ENCODE measurements at regions not wholly inside any gene's neighbourhood (a gene's known extent, or its start where the extent isn't known, plus 50 kb on each side); places are given as distances from the start of the nearest gene placed in this dataset.
"Not testable (repeated sequence)": the region's sequence is repeated elsewhere in the genome, so short reads cannot be mapped to it uniquely, and the experiment has no call there.

- DNase-seq: no peak
- no peaks in the 10 kb centered on the region for H3K9me3 ChIP-seq (ENCODE audit: control insufficient read depth in 2 of 2, insufficient read depth in 1 of 2, low read depth in 1 of 2, low read length in 1 of 2)
- H3K36me3 ChIP-seq (ENCODE audit: control insufficient read depth in 3 of 3, insufficient read depth in 2 of 3, low read depth in 1 of 3, low read length in 3 of 3): no peaks in the 10 kb centered on the region
- H3K4me3 ChIP-seq (ENCODE audit: low read depth in 1 of 3, low read length in 3 of 3): no peak overlapping the region
- no peaks in the 10 kb centered on the region for H3K4me1 ChIP-seq (ENCODE audit: control insufficient read depth in 3 of 3, insufficient read depth in 2 of 3, low read depth in 1 of 3, low read length in 2 of 3)
- no peak overlapping the region for H3K27ac ChIP-seq (ENCODE audit: low read depth in 1 of 3, low read length in 2 of 3)
- FAIRE-seq: no peak
- no peaks in the 10 kb centered on the region for H3K27me3 ChIP-seq (ENCODE audit: control insufficient read depth in 3 of 3, insufficient read depth in 3 of 3, low read length in 3 of 3)
Observed at GRCh38 chr2:146429366-146429765, 1415.5 kb upstream of the ACVR2A start.

GRCh38 chr2:146417942-146418341, 1426.9 kb upstream of the ACVR2A start:
- H3K27me3 ChIP-seq (ENCODE audit: control insufficient read depth in 3 of 3, insufficient read depth in 3 of 3, low read length in 3 of 3): no peaks in the 10 kb centered on the region
- H3K4me3 ChIP-seq (ENCODE audit: low read depth in 1 of 3, low read length in 3 of 3): no peak overlapping the region
- DNase-seq (no peak), FAIRE-seq (no peak)
- no peak overlapping the region for H3K27ac ChIP-seq (ENCODE audit: low read depth in 1 of 3, low read length in 2 of 3)
- no peaks in the 10 kb centered on the region for H3K36me3 ChIP-seq (ENCODE audit: control insufficient read depth in 3 of 3, insufficient read depth in 2 of 3, low read depth in 1 of 3, low read length in 3 of 3)
- no peaks in the 10 kb centered on the region for H3K4me1 ChIP-seq (ENCODE audit: control insufficient read depth in 3 of 3, insufficient read depth in 2 of 3, low read depth in 1 of 3, low read length in 2 of 3)
- H3K9me3 ChIP-seq (ENCODE audit: control insufficient read depth in 2 of 2, insufficient read depth in 1 of 2, low read depth in 1 of 2, low read length in 1 of 2): no peaks in the 10 kb centered on the region
- 76 to 77% (median 76%) methylated on average over 2 of the region's 2 CpGs for WGBS, 3 donors

- FAIRE-seq (no peak), DNase-seq (no peak)
- H3K27ac ChIP-seq (ENCODE audit: low read depth in 1 of 3, low read length in 2 of 3): no peak overlapping the region
- H3K36me3 ChIP-seq (ENCODE audit: control insufficient read depth in 3 of 3, insufficient read depth in 2 of 3, low read depth in 1 of 3, low read length in 3 of 3): no peaks in the 10 kb centered on the region
- no peak overlapping the region for H3K4me3 ChIP-seq (ENCODE audit: low read depth in 1 of 3, low read length in 3 of 3)
- no peaks in the 10 kb centered on the region for H3K27me3 ChIP-seq (ENCODE audit: control insufficient read depth in 3 of 3, insufficient read depth in 3 of 3, low read length in 3 of 3)
- no peaks in the 10 kb centered on the region for H3K9me3 ChIP-seq (ENCODE audit: control insufficient read depth in 2 of 2, insufficient read depth in 1 of 2, low read depth in 1 of 2, low read length in 1 of 2)
- H3K4me1 ChIP-seq (ENCODE audit: control insufficient read depth in 3 of 3, insufficient read depth in 2 of 3, low read depth in 1 of 3, low read length in 2 of 3): no peaks in the 10 kb centered on the region
- 73 to 81% (median 73%) methylated on average over 2 of the region's 2 CpGs for WGBS, 3 donors
Observed at GRCh38 chr2:146415291-146415690, 1429.5 kb upstream of the ACVR2A start.

GRCh38 chr2:146414456-146414855, 1430.4 kb upstream of the ACVR2A start:
- Histone ChIP-seq H3K36me3 (ENCODE audit: control insufficient read depth in 3 of 3, insufficient read depth in 2 of 3, low read depth in 1 of 3, low read length in 3 of 3) (no peaks in the 10 kb centered on the region), H3K9me3 (ENCODE audit: control insufficient read depth in 2 of 2, insufficient read depth in 1 of 2, low read depth in 1 of 2, low read length in 1 of 2) (no peaks in the 10 kb centered on the region), H3K27me3 (ENCODE audit: control insufficient read depth in 3 of 3, insufficient read depth in 3 of 3, low read length in 3 of 3) (no peaks in the 10 kb centered on the region), H3K27ac (ENCODE audit: low read depth in 1 of 3, low read length in 2 of 3) (no peak overlapping the region), H3K4me3 (ENCODE audit: low read depth in 1 of 3, low read length in 3 of 3) (no peak overlapping the region), H3K4me1 (ENCODE audit: control insufficient read depth in 3 of 3, insufficient read depth in 2 of 3, low read depth in 1 of 3, low read length in 2 of 3) (no peaks in the 10 kb centered on the region)
- no peak for FAIRE-seq
- 57 to 65% (median 57%) methylated on average over 5 of the region's 5 CpGs for WGBS, 3 donors
- DNase-seq: no peak

- no peak overlapping the region for H3K4me3 ChIP-seq (ENCODE audit: low read depth in 1 of 3, low read length in 3 of 3)
- no peak for DNase-seq
- no peaks in the 10 kb centered on the region for H3K36me3 ChIP-seq (ENCODE audit: control insufficient read depth in 3 of 3, insufficient read depth in 2 of 3, low read depth in 1 of 3, low read length in 3 of 3)
- no peaks in the 10 kb centered on the region for H3K27me3 ChIP-seq (ENCODE audit: control insufficient read depth in 3 of 3, insufficient read depth in 3 of 3, low read length in 3 of 3)
- no peaks in the 10 kb centered on the region for H3K9me3 ChIP-seq (ENCODE audit: control insufficient read depth in 2 of 2, insufficient read depth in 1 of 2, low read depth in 1 of 2, low read length in 1 of 2)
- 86 to 95% (median 91%) methylated on average over 22 of the region's 22 CpGs for WGBS, 3 donors
- no peaks in the 10 kb centered on the region for H3K4me1 ChIP-seq (ENCODE audit: control insufficient read depth in 3 of 3, insufficient read depth in 2 of 3, low read depth in 1 of 3, low read length in 2 of 3)
- FAIRE-seq: no peak
- H3K27ac ChIP-seq (ENCODE audit: low read depth in 1 of 3, low read length in 2 of 3): no peak overlapping the region
Observed at GRCh38 chr2:146413086-146413610, 1431.7 kb upstream of the ACVR2A start.

GRCh38 chr2:146412625-146413024, 1432.2 kb upstream of the ACVR2A start:
- Histone ChIP-seq H3K36me3 (ENCODE audit: control insufficient read depth in 3 of 3, insufficient read depth in 2 of 3, low read depth in 1 of 3, low read length in 3 of 3) (no peaks in the 10 kb centered on the region), H3K9me3 (ENCODE audit: control insufficient read depth in 2 of 2, insufficient read depth in 1 of 2, low read depth in 1 of 2, low read length in 1 of 2) (no peaks in the 10 kb centered on the region), H3K4me3 (ENCODE audit: low read depth in 1 of 3, low read length in 3 of 3) (no peak overlapping the region), H3K4me1 (ENCODE audit: control insufficient read depth in 3 of 3, insufficient read depth in 2 of 3, low read depth in 1 of 3, low read length in 2 of 3) (no peaks in the 10 kb centered on the region), H3K27ac (ENCODE audit: low read depth in 1 of 3, low read length in 2 of 3) (no peak overlapping the region), H3K27me3 (ENCODE audit: control insufficient read depth in 3 of 3, insufficient read depth in 3 of 3, low read length in 3 of 3) (no peaks in the 10 kb centered on the region)
- FAIRE-seq: no peak
- 64 to 87% (median 68%) methylated on average over 8 of the region's 8 CpGs for WGBS, 3 donors
- no peak for DNase-seq

GRCh38 chr2:146405402-146406309, 1439.2 kb upstream of the ACVR2A start:
- H3K27me3 ChIP-seq (ENCODE audit: control insufficient read depth in 3 of 3, insufficient read depth in 3 of 3, low read length in 3 of 3); H3K36me3 ChIP-seq (ENCODE audit: control insufficient read depth in 3 of 3, insufficient read depth in 2 of 3, low read depth in 1 of 3, low read length in 3 of 3); FAIRE-seq; H3K4me1 ChIP-seq (ENCODE audit: control insufficient read depth in 3 of 3, insufficient read depth in 2 of 3, low read depth in 1 of 3, low read length in 2 of 3); DNase-seq; H3K4me3 ChIP-seq (ENCODE audit: low read depth in 1 of 3, low read length in 3 of 3); H3K9me3 ChIP-seq (ENCODE audit: control insufficient read depth in 2 of 2, insufficient read depth in 1 of 2, low read depth in 1 of 2, low read length in 1 of 2); H3K27ac ChIP-seq (ENCODE audit: low read depth in 1 of 3, low read length in 2 of 3): not testable (repeated sequence)
- WGBS, 3 donors: 89 to 93% (median 89%) methylated on average over 16 to 30 of the region's 30 CpGs

GRCh38 chr2:146403546-146404160, 1441.2 kb upstream of the ACVR2A start:
- FAIRE-seq; H3K4me1 ChIP-seq (ENCODE audit: control insufficient read depth in 3 of 3, insufficient read depth in 2 of 3, low read depth in 1 of 3, low read length in 2 of 3); H3K36me3 ChIP-seq (ENCODE audit: control insufficient read depth in 3 of 3, insufficient read depth in 2 of 3, low read depth in 1 of 3, low read length in 3 of 3); H3K27me3 ChIP-seq (ENCODE audit: control insufficient read depth in 3 of 3, insufficient read depth in 3 of 3, low read length in 3 of 3); H3K27ac ChIP-seq (ENCODE audit: low read depth in 1 of 3, low read length in 2 of 3); DNase-seq; H3K4me3 ChIP-seq (ENCODE audit: low read depth in 1 of 3, low read length in 3 of 3); H3K9me3 ChIP-seq (ENCODE audit: control insufficient read depth in 2 of 2, insufficient read depth in 1 of 2, low read depth in 1 of 2, low read length in 1 of 2): not testable (repeated sequence)
- 94 to 97% (median 94%) methylated on average over 20 to 28 of the region's 28 CpGs for WGBS, 3 donors
